ENCODE measurements at regions not wholly inside any gene's neighbourhood (a gene's known extent, or its start where the extent isn't known, plus 50 kb on each side); places are given as distances from the start of the nearest gene placed in this dataset.
"Not testable (repeated sequence)": the region's sequence is repeated elsewhere in the genome, so short reads cannot be mapped to it uniquely, and the experiment has no call there.

DNA sequence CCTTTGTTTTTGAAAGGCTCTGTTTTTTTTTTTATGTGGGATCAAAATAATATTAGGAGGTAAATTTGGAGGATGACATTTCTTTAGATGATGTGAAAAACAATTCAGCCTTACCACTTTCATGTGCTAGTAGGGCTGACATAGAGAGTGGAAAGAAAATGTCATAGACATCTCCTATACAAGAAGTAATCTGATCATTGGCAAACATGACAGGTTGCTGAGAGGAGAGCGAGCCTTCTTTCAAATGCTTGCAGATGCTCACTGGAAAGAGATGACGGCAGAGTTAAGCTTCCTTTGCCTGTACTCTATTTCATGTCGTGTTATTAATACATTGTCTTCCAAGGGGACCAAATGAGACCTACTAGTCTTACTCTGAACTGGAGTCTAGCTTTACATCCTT lies 160.1 kb upstream of the DAP start:
- DNase-seq, result no peak

DNA sequence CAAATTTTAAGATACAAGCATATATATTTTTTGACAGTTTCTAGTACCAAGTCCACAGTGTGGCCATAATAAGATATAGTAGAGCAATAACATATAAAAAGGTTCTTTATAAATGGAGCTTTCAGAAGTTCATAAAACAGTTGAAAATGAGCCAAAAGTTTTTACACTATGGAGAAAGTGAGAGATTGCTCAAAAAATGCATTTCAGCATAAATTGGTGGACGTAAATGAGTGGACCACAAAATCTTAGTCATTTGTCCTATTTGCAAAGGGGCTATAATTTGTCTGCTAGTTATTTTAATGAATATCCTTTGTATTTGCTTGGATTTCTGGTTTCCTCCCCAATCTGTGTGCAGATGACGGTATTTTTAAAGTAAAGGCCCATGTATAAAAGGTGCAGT lies 159.4 kb upstream of the DAP start:
- DNase-seq, result no peak

DNA sequence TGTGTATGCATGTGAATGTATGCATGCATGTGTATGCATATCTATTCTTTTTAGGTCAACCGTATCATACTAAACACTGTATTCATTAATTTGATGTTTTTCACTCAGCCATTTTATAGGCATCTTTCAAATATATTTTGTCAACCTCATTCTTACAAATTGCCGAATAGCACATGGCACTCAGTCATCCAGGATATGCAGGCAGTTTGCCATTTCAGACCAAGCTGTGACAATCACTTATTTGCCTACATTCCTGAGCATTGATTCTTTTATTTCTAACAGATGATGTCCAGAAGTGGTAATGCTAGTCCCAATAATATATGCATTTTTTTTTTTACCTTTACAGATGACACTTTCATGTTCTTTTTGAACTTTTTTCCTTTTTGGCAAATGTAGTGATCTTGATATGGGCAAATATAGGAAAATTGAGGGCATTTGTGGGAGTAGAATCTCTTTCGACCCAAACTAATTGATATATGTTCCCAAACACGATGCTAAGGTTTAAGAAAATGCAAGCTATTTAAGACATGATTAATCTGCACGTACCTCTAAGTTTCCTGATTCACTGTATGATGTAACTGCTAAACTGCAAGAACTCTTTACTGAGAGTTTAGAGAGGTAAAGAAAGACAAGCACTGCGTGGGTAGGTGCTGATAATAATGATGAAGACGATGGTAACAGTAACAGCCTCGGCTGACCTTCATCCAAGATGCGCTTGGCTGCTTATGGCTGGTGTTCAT lies 153.9 kb upstream of the DAP start:
- no peak for DNase-seq

DNA sequence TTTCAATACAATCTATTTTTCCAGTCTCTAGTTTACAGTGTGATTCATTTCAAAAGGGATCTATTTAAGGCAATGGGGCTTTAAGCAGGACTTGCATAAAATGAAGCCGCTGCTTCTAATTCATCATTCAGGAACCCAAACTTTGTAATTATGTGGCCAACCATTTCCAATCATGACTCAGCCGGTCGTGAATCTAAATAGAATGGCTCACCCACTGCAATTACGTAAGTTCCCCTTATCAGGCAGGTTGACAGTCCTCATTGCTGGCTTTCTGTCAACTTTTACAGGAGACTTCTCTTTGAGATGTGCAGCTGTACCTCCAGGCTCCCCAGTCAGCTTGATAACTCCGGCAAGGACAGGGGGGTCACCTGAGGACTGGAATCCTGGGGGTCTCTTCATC lies 152.8 kb upstream of the DAP start:
- DNase-seq, result peak; percentile 62

DNA sequence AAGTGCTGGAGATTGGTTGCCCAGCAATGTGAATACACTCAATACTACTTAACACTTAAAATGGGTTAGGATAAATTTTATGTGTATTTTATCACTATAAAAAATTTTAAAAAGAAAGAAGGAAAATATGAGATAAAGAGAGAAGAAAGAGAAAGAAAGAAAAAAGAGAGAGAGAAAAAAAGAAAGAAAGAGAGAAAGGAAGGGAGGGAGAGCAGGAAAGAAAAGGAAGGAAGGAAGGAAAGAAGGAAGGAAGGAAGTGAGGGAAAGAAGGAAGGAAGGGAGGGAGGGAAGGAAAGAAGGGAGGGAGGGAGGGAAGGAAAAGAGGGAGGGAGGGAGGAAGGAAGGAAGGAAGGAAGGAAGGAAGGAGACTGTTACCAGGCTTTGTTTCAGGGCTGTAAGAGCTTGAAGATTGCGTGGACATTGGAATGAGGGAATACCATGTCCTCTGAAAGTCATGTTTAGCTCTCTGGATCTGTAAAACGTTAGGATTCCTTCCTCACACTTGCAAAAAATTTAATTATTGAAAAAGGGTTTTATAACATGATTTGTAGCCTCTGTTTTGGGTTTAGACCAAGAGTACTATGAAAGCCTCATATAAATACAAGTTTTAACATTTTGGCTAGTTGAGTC lies 152.3 kb upstream of the DAP start:
- no peak for DNase-seq

DNA sequence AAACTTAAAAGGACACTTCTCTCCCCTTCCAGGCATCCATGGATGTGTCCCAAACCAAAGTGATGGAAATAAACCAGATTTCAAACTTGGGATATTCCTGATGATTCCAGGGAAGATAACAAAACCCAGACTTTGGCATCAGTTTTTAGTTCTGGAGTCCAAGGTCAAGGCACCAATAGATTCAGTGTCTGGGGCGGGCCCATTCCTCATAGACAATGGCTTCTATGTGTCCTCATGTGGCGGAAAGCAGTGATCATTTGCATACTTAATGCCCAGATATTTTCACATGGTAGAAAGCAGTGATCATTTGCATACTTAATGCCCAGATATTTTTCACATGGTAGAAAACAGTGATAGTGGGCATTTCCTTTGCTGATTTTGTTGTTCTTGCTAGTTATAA lies 151.4 kb upstream of the DAP start:
- DNase-seq, result no peak

DNA sequence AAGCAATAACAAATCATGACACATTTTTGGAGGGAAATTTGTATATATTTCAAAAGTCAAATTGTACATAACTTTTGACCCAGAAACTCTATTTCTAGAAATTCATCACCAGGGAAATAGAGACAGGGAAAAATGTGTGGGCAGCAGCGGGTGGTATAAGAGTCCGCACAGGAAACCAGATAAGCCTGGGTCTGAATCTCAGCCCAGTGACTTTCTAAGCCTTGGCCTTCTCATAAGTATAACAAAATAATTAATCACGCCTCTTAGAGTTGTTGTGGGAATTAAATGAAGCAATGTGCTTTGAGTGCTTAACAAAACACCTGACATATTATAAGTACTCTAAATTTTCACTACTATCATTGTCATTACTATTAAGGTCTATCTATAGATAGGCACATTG lies 149.2 kb upstream of the DAP start:
- no peak for DNase-seq

DNA sequence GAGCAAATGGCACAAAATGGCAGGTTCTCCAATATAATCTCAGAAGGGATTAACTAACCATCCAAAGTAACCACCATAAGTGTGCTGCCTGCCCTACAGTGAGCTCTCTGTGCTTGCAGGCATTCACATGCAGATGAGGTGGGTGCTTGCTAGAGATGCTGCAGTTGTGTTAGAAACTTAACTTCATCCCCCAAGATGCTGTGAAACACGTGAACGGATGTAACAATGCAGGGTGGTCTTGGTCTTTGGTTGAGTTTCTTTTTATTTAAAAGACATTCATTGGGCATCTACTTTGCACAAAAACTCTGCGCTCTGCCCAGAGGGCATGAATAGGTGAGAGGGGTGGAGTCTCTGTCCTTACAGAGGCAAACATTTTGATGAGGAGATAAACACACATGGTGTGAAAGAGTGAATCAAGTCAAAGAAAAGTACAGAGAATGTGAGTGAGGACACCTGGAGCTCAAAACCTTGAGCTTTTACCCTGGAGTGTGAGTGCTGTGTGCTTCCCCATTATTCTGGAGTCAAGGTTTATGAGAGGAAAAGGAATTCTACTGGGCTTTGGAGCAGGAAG lies 143.9 kb upstream of the DAP start:
- peak; percentile 41 for DNase-seq

DNA sequence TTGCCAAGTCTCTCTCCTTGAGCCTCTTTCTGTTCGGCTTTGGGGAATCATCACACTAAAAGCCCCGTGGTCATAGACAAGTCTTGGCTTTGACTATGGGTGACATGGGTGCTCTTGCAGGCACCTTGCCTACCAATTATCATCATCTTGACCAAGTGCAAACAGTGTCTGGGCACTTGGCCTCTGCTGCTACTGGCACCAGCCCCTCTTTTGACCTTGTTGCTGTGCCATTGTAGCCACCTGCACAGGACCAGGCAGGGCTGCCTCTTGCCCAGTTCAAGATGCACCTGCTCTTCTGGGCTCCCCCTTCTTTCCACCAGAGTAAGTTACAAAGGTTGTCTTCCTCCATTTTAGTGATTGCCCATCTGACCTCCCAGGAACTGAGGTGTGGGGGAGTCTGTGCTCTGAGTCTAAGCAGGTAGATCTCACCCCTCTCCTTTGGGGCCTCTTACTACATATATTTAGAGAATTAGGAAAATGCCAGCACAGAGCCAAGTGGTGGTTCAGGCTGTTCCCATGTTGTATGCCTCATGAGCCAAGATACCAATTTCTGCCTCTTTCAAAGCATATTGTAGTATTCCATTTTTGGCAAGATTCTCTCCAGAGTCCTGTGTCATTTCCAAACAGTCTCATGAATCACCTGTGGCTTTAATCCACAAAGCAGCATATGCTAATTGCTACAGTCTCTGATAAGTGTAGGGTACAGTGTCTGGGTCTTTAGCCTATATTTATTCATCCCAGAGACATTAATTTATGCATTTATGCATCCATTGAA lies 142.9 kb upstream of the DAP start:
- peak; percentile 85 for DNase-seq

DNA sequence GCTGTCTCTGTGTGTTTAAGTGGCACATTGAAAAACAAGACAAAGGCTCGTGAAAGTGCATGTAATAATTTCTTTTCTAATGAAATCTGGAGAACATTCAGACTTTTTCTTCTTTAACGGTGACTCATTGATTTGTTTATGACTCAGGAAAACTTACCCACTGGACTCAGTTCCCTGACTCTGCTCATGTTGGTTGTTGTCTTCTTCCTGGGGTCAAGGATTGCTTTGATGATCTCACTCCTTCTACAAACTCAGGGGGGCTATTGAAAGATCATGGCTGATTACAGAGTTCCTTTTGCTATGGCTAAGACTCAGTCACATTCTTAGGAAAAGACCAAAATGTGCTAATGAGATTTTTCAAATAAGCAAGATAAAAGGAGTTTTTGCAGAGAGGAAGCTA lies 141.1 kb upstream of the DAP start:
- no peak for DNase-seq

DNA sequence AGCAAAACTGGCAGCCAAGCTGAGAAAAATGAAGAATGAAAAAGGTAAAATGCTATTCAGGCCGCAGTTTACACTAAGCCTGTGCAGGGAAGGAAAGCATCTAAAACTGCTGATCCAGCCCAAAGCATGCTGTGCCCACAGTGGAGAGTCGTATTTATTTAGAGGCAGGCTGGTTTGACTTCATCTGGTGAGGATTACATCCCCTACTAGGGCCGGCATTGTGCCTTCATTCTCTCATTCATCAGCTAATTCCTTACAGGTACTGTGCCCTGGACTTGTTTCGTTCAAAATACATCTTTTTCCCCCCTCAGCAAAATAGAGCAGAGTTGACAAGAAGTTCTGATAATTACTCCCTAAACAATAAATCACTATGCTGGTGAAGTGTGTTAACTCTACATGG lies 137.5 kb upstream of the DAP start:
- DNase-seq, result no peak

DNA sequence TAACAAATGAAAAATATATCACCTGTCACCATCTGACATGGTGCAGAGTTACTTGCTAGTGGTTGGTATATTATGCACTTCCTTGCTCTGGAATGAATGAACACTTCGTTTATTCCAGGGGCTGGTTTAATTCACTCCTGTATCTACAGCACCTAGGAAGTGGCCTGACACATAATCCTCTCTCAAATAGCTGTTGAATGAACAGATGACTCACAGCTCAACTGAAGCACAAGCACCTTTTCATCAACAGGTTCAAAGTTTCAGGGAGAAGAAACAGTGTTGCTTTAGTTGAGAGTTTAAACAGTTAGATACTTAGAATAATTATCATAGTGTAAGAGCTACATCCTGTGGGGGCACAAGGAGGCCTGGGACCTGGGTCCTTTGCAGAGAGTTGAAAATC lies 135.0 kb upstream of the DAP start:
- peak; percentile 18 for DNase-seq

DNA sequence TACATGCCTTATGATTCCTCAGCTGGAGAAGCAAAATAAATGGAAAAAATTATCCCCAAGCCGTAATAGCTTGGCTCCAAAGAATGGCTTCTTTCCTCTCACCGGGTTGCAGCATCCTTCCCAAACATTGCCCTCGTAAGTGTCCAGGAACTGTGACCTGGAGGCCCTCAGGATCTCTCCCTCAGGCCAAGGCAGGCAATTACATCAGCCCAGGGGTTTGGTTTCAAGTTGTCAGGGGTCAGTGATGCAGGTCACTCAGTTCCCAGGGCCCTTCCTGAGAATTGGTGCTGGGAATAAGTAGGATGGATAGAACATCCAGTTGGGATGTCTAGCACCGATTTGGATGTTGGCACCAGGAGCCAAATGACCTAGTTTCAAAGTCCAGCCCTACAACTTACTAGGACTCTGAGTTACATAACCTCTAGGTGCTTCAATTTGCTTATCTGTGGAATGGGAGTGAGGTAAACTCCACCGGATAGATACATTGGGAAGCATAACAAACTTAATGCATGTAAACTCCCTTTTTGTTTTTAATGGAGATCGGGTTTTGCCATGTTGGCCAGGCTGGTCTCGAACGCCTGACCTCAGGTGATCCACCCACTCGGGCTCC lies 133.5 kb upstream of the DAP start:
- DNase-seq, result peak; percentile 12

DNA sequence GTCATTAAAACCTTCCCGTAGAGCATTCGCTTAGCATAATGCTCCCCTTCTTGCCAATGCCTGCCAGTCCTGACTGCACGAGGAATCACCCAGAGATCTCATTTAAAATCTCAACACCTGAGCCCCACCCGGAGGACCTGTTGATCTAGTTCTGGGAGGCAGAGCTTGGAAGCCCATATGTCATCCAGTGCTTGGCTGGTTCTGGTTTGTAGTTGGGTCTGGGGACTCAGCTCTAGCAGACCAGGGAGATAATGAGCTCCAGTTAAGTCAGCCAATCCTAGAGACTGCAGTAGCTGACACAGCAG lies 131.8 kb upstream of the DAP start:
- DNase-seq, result no peak

DNA sequence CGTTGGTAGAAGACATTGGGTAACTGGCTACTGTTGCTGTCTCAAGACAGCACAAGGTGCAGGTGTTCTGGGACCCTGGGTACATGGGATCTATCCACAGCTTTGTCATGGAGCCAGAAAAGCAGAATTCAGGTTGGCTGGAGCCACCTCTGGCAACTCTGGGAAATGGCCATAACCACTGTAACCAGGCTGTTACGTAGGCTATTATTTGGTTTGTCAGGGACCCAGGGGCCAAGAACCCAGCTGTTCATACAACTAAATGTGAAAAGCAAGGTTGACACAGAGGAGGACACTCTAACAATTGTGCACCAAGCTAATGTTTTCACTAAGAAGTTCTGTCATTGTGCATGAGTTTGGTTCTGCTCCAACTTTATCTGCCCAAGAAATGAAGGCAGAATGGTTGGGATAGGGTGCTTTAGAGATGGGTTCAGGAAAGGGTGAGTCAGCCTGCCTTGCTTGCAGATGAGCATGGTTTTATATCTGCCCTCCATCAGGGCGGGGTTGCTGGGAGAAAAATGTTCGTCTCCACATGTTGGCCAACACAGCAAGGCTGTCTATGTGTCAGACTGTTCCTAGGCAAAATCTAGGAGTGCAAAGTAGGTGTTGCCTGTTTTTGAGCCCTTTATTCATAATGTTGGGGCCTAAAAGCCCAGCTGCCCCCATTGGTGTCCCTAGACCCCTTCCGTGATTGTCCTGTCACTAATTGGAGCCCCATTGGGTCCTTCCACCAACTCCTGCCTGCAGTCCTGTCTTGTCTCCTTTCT lies 131.3 kb upstream of the DAP start:
- DNase-seq, result peak; percentile 55

DNA sequence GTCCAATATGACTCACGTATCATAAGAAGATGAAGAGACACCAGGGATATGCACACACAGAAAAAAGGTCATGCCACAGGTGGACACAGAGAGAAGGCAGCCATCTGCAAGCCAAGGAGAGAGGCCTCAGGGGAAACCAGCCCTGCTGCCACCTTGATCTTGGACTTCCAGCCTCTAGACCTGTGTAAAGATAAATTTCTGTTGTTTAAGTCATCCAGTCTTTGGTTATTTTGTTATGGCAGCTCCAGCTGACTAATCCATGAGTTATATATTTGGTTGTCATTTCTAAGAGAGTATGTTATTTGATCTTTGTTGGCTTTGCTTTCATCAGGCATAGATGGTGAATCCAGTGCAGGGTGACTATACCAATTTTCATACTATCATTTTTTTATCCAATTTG lies 130.2 kb upstream of the DAP start:
- no peak for DNase-seq

DNA sequence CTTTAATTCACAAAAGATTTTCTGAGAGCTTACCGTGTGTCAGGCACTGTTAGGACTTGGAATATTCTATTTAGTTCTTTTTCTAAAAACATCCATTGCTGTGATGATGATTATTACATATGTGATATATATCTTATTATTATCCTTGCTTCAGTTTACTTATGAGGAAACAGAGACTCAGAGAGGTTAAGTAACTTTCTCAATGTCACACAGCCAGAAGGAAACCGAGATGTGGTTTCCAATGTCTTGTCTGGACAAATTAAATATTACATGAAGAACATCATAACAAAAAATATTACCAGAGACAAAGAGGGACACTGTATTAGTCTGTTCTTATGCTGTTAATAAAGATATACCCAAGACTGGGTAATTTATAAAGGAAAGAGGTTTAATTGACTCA lies 125.5 kb upstream of the DAP start:
- no peak for DNase-seq

DNA sequence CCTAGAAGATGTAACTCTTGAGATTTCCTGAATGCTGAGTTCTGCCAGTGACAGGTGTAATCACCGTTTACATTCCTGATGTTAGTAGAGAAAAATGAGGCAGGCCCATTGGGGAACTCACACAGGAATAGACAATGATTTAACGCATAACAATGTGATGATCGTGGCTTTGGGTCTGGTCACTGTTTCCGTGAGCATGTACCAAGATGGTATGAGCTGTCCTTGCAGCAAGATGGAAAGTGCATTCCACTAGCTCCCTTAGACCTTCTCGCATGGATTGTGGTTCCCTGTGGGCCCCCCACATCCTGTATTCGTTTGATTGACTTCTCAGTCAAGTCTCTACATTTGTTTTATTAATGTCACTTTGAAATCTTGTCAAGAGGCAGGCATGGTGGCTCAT lies 124.0 kb upstream of the DAP start:
- DNase-seq, result no peak

DNA sequence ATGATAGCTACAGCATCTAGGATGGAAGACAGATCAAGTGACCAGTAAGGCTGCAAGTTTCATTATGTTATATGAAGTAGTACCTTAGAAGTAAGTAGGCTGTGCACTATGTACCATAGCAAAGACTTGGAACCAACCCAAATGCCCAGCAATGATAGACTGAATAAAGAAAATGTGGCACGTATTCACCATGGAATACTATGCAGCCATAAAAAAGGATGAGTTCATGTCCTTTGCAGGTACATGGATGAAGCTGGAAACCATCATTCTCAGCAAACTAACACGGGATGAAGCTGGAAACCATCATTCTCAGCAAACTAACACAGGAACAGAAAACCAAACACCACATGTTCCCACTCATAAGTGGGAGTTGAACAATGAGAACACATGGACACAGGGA lies 122.9 kb upstream of the DAP start:
- not testable (repeated sequence) for DNase-seq

DNA sequence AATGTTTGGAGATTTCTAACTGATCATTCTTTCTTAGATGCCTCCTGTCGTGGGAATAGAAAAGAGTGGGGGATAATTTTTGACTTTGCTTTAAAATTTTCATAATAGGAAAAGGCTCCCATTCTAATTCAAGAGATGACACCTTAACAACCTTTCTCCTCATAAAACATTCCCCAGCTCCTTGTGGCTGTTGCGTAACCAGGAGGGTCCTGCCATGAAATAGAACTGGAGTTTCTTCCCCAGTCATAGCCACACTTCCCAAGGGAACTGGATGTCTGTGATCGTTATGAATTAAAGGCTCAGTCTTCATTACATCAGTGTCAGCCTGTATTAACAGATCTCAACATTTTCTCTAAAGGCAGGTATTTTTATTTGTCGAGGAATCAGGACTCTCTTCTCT lies 119.9 kb upstream of the DAP start:
- no peak for DNase-seq

DNA sequence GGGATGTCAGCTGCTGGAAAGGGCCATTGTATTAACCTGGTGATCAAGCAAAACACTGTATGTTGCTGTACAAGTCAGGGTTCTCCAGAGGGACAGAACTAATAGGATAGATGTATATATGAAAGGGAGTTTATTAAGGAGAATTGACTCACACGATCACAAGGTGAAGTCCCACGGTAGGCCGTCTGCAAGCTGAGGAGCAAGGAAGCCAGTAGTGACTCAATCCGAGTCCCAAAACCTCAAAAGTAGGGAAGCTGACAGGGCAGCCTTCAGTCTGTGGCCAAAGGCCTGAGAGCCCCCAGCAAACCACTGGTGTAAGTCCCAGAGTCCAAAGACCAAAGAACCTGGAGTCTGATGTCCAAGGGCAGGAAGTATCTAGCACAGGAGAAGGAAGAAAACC lies 116.0 kb upstream of the DAP start:
- not testable (repeated sequence) for DNase-seq

DNA sequence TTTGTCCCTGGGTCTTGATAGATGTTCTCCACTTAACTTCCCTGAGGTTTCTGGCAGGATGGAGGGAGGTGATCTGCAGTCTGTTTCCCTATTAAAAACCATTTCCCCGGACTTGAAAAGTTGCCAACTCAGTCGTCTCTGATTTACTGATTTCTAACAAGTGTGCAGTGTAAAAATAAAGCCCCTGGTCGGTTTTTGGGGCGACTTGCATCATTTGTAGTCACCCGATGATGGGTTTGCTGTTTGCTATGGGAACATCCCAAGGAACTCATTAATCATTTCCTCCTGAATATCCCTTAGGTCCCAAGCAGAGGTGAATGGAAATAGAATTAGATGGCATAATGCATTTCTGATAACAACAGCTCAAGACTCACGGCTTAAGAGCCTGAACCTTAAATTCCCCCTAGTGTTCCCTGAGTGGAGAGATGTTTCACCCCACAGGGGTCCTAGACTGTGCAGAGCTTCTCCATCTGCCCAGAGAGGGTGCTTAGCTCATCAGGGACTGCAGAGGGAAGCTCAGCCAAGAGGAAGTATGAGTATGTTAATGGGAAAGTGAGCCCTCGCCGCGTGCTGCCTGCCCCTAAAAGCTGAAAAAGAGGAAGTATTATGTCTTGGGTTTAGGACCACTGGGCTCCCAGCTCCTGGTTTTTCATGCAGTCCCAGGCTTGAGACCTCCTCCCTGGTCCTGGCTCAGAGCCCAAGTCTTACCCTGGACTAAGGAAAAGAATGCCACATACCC lies 115.1 kb upstream of the DAP start:
- no peak for DNase-seq
